Natural killer cell (primary cell): ENCODE measurements at regions not wholly inside any gene's neighbourhood (a gene's known extent, or its start where the extent isn't known, plus 50 kb on each side); places are given as distances from the start of the nearest gene placed in this dataset.

ENCODE experiments used
- ATAC-seq, 3 donors: fragments of 150-1000 bp in 2 of 3; fragments of 200-7000 bp in 1 of 3; cut with Tn5 transposase; 1 replicate in 1 of 3; 2 replicates in 2 of 3; pipeline ENCODE4 v1.10.0; 2021; ENCODE audit warnings: mild to moderate bottlenecking in 2 of 3, moderate library complexity in 2 of 3
- DNase-seq, 2 donors: peaks; one replicate each; pipeline versions ENCODE4 v3.0.0 to v3.0.0-alpha.2; 2013 to 2021; ENCODE audit warnings: mixed read lengths in 1 of 2
- H3K27ac ChIP-seq: one replicate; pipeline ENCODE4 v1.5.1; 2013; ENCODE audit warnings: mild to moderate bottlenecking, low read length
- H3K27me3 ChIP-seq: one replicate; pipeline ENCODE4 v1.6.1; 2013; ENCODE audit warnings: low read length; ENCODE audit not compliant: control insufficient read depth, insufficient read depth
- H3K36me3 ChIP-seq: one replicate; pipeline ENCODE4 v1.6.1; 2013; ENCODE audit warnings: low read length; ENCODE audit not compliant: control insufficient read depth, insufficient read depth
- H3K4me1 ChIP-seq: one replicate; pipeline ENCODE4 v1.6.1; 2013; ENCODE audit warnings: low read length; ENCODE audit not compliant: control insufficient read depth, insufficient read depth
- H3K4me3 ChIP-seq: one replicate; pipeline ENCODE4 v1.5.1; 2013; ENCODE audit warnings: low read length
- H3K9me3 ChIP-seq: one replicate; pipeline ENCODE4 v1.6.1; 2013; ENCODE audit warnings: low read length; ENCODE audit not compliant: control insufficient read depth, insufficient read depth
- H3K27ac Mint-ChIP-seq, 2 donors: one replicate each; pipeline ENCODE4 v1.8.0; 2022; ENCODE audit warnings: mild to moderate bottlenecking in 2 of 2, mixed read lengths in 2 of 2, moderate library complexity in 1 of 2
- H3K27me3 Mint-ChIP-seq, 2 donors: one replicate each; pipeline ENCODE4 v1.8.0; 2022; ENCODE audit warnings: low read depth in 2 of 2, mixed read lengths in 2 of 2
- H3K36me3 Mint-ChIP-seq: one replicate; pipeline ENCODE4 v1.8.0; 2022; ENCODE audit warnings: mixed read lengths
- H3K4me1 Mint-ChIP-seq, 2 donors: one replicate each; pipeline ENCODE4 v1.8.0; 2022; ENCODE audit warnings: mixed read lengths in 2 of 2
- H3K4me3 Mint-ChIP-seq: one replicate; pipeline ENCODE4 v1.8.0; 2022; ENCODE audit warnings: mild to moderate bottlenecking, moderate library complexity, mixed read lengths
- H3K9me3 Mint-ChIP-seq, 2 donors: one replicate each; pipeline ENCODE4 v1.8.0; 2022; ENCODE audit warnings: mixed read lengths in 2 of 2
- CTCF ChIP-seq: fragments of 200-600 bp; IDR thresholded peaks from one replicate; pipeline ENCODE4 v1.8.0; 2022; ENCODE audit warnings: antibody characterized with exemption
- WGBS: methylation state at CpG from one replicate; pipeline ENCODE4 v1.1.7; 2013; ENCODE audit warnings: missing lambda C conversion rate; ENCODE audit not compliant: insufficient coverage; 5-methylcytosine and 5-hydroxymethylcytosine counted together
- intact Hi-C: fragments of 100-400 bp; cut with micrococcal nuclease; formaldehyde crosslinking; loops from one replicate; pipeline ENCODE4 v1.14.2; 2022

- DNase-seq: no peak
- no peak overlapping the region for H3K4me3 Mint-ChIP-seq
Measured at GRCh38 chr7:112970771-112971170, 115.9 kb downstream of the GPR85 start.

GRCh38 chr7:112969946-112970345 is 116.7 kb downstream of the GPR85 start:
- H3K4me3 Mint-ChIP-seq: no peak overlapping the region
- peaks cover 9 to 22% of the 10 kb centered on the region in 2 donors for H3K27me3 Mint-ChIP-seq
- peaks cover 0 to 3% of the 10 kb centered on the region in 2 donors for H3K9me3 Mint-ChIP-seq
- TF ChIP-seq CTCF: no peak
- intact Hi-C loops: no loop called here
- Histone ChIP-seq H3K9me3 (no peaks in the 10 kb centered on the region), H3K27ac (no peak overlapping the region), H3K4me1 (no peaks in the 10 kb centered on the region), H3K36me3 (no peaks in the 10 kb centered on the region), H3K4me3 (no peak overlapping the region), H3K27me3 (no peaks in the 10 kb centered on the region)
- H3K4me1 Mint-ChIP-seq: no peaks in the 10 kb centered on the region
- ATAC-seq (no peak), DNase-seq (no peak)
- H3K36me3 Mint-ChIP-seq: no peaks in the 10 kb centered on the region
- H3K27ac Mint-ChIP-seq: no peak overlapping the region
- WGBS: no CpG with 5 or more reads among the region's 1 CpG

More at GRCh38 chr7:112970771-112971170, 115.9 kb downstream of the GPR85 start:
- intact Hi-C loops: no loop called here
- no peaks in the 10 kb centered on the region for H3K36me3 Mint-ChIP-seq
- Histone ChIP-seq H3K27me3 (no peaks in the 10 kb centered on the region), H3K27ac (no peak overlapping the region), H3K9me3 (no peaks in the 10 kb centered on the region), H3K4me3 (no peak overlapping the region), H3K36me3 (no peaks in the 10 kb centered on the region), H3K4me1 (no peaks in the 10 kb centered on the region)
- ATAC-seq: no peak
- peaks cover 0 to 3% of the 10 kb centered on the region in 2 donors for H3K9me3 Mint-ChIP-seq
- H3K4me1 Mint-ChIP-seq: no peaks in the 10 kb centered on the region
- H3K27ac Mint-ChIP-seq: no peak overlapping the region
- peaks cover 9 to 15% of the 10 kb centered on the region in 2 donors for H3K27me3 Mint-ChIP-seq
- no peak for TF ChIP-seq CTCF

DNA sequence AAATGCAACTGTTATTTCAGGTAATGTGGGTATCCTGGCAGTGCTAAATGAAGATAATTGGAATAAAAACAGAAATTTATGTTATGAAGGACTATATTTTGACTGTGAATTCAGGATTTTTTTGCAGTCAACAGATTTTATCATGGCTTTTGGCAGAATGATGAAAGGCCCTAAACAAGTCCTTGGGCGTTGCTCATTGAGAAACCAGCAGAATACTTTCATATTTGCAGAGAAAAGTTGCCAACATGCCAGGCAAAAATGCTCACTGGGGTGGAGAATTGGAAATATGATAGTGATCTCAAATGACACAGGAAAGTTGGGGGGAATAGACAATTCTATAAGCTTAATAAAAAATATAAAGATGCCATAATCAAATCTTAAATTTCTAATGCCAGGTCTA is 121.1 kb downstream of the GPR85 start:
- H3K4me3 Mint-ChIP-seq: no peak overlapping the region
- Histone ChIP-seq H3K36me3 (no peaks in the 10 kb centered on the region), H3K9me3 (no peaks in the 10 kb centered on the region), H3K4me3 (no peak overlapping the region), H3K4me1 (no peaks in the 10 kb centered on the region), H3K27me3 (peaks cover 2% of the 10 kb centered on the region), H3K27ac (no peak overlapping the region)
- H3K36me3 Mint-ChIP-seq: no peaks in the 10 kb centered on the region
- H3K27me3 Mint-ChIP-seq: peaks cover 0 to 19% of the 10 kb centered on the region in 2 donors
- H3K27ac Mint-ChIP-seq: no peak overlapping the region
- no peak for TF ChIP-seq CTCF
- no peaks in the 10 kb centered on the region for H3K4me1 Mint-ChIP-seq
- 65% methylated on average over 1 of the region's 1 CpG for WGBS
- no peaks in the 10 kb centered on the region for H3K9me3 Mint-ChIP-seq
- DNase-seq (no peak), ATAC-seq (no peak)
- intact Hi-C loops: no loop called here

DNA sequence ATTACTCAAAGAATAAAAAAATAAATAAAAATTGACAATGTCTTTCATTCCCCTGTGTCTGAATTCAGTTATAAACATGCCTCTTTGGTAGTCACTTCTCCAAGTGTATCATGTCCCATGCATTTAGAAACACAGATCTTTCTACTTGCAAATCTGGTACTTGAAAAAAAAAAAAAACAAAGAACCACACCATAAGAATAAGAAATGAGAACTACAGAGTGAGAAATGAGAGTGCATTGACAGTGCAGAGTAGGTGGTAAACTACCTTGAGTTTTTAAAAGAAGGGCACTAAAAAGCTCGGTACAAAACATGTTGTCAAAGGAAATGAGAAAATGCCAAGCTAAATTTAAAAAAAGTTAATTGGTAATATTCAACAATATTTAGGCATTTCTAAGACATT is 123.0 kb downstream of the GPR85 start:
- peaks cover 4% of the 10 kb centered on the region for H3K27me3 ChIP-seq
- Mint-ChIP-seq H3K36me3 (no peaks in the 10 kb centered on the region), H3K4me1 (no peaks in the 10 kb centered on the region), H3K4me3 (no peak overlapping the region), H3K27me3 (peaks cover 3 to 24% of the 10 kb centered on the region in 2 donors), H3K27ac (no peak overlapping the region), H3K9me3 (no peaks in the 10 kb centered on the region)
- no peak overlapping the region for H3K27ac ChIP-seq
- intact Hi-C loops: no loop called here
- no peak for TF ChIP-seq CTCF
- no CpG with 5 or more reads among the region's 1 CpG for WGBS
- H3K9me3 ChIP-seq: no peaks in the 10 kb centered on the region
- DNase-seq (no peak), ATAC-seq (no peak)
- H3K4me3 ChIP-seq: no peak overlapping the region
- no peaks in the 10 kb centered on the region for H3K36me3 ChIP-seq
- no peaks in the 10 kb centered on the region for H3K4me1 ChIP-seq
